Lower leg skin (tissue), 3 donors: ENCODE measurements at regions not wholly inside any gene's neighbourhood (a gene's known extent, or its start where the extent isn't known, plus 50 kb on each side); places are given as distances from the start of the nearest gene placed in this dataset.

Source experiments
- POLR2A ChIP-seq, 2 donors: fragments of 450-650 bp; IDR thresholded peaks; one replicate each; pipeline ENCODE4 v1.6.1; 2016 to 2017; ENCODE audit warnings: antibody characterized with exemption in 2 of 2, mild to moderate bottlenecking in 1 of 2, moderate library complexity in 1 of 2
- TF ChIP-seq, protein P1 (sequence below), 3 donors: fragments of 450-650 bp; IDR thresholded peaks; one replicate each; pipeline ENCODE4 v1.5.1; 2016; ENCODE audit warnings: antibody characterized with exemption in 3 of 3, mild to moderate bottlenecking in 3 of 3, moderate library complexity in 2 of 3

DNA sequence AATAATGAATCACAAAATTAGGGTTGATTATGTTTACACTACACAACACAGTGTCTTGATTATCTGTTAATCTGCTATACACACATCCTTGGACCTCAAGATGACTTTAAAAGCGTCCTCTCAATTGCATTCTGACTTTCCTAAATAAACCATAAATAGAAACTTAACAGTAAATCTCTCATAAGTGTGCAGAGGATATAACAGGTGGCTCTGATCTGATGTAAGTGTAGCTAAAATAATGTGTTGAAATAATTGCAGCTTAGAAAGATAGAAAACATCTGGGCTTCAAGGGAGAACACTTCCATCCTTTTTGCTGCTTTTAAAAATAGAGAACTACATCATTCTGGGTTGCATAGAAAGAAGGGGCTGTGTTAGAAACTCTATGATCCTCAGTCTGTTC is 78.4 kb upstream of the EFEMP1 start:
- TF ChIP-seq, protein P1, sequence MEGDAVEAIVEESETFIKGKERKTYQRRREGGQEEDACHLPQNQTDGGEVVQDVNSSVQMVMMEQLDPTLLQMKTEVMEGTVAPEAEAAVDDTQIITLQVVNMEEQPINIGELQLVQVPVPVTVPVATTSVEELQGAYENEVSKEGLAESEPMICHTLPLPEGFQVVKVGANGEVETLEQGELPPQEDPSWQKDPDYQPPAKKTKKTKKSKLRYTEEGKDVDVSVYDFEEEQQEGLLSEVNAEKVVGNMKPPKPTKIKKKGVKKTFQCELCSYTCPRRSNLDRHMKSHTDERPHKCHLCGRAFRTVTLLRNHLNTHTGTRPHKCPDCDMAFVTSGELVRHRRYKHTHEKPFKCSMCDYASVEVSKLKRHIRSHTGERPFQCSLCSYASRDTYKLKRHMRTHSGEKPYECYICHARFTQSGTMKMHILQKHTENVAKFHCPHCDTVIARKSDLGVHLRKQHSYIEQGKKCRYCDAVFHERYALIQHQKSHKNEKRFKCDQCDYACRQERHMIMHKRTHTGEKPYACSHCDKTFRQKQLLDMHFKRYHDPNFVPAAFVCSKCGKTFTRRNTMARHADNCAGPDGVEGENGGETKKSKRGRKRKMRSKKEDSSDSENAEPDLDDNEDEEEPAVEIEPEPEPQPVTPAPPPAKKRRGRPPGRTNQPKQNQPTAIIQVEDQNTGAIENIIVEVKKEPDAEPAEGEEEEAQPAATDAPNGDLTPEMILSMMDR (IDR thresholded peaks at IDR 0.05): no peak
- no peak for TF ChIP-seq POLR2A (IDR thresholded peaks at IDR 0.05)
